NOMO-1 treated with dmso at 0.1 percent for 144 hours (cell line): ENCODE measurements at regions not wholly inside any gene's neighbourhood (a gene's known extent, or its start where the extent isn't known, plus 50 kb on each side); places are given as distances from the start of the nearest gene placed in this dataset.

Experiments used
- DNase-seq: peaks from one replicate; lab custom pipeline; 2025; ENCODE audit not compliant: unreplicated experiment; lab: John Stamatoyannopoulos, UW

- DNase-seq: peak; percentile 44
These were observed 112.4 kb upstream of the JAZF1 start for GRCh38 chr7:28292834-28293526.

- DNase-seq: no peak
These were observed 112.9 kb upstream of the JAZF1 start for GRCh38 chr7:28293527-28293835.

DNA sequence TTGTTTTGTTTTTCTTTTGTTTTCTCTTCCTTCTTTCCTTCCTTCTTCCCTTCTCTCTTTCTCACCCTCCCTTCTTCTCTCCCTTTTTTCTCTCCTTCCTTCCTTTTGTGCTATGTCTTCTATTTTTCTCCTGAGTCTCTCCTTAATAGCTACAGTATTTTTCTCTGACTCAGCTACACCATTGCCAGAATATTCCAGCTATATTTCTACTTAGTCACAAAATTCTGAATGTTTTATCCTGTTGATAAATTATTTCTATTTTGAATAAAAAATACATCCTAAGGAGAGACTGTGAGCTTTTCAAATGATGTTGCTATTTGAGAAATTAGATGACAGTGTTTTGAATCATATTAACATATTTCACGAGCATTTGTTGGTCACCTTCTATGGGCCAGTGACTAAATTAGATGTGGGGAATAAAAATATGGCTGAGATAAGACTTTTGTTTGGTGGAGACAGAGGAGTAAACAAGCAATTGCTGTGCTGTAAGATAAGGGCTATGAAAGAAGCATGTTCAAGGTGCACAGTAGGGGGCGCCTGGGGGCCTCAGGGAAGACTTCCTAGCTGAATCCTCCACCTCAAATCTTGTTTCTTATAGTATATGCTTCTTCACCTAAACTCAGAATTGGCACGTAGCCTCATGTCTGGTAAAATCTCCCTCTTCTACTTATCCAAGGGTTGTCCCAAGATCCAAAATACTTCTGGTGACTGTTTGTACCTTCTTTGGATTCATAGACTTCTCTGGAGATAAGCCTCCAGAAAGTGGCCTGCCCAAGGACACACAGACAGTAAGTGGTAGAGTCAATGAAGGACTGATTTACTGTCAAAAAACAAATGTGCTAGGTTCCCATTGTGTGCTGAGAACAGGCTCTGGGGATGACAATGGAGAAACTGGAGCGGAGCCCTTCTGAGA is 115.5 kb upstream of the CREB5 start:
- no peak for DNase-seq

- DNase-seq: peak; percentile 51
These were observed 114.4 kb upstream of the CREB5 start for GRCh38 chr7:28297801-28298459.

DNA sequence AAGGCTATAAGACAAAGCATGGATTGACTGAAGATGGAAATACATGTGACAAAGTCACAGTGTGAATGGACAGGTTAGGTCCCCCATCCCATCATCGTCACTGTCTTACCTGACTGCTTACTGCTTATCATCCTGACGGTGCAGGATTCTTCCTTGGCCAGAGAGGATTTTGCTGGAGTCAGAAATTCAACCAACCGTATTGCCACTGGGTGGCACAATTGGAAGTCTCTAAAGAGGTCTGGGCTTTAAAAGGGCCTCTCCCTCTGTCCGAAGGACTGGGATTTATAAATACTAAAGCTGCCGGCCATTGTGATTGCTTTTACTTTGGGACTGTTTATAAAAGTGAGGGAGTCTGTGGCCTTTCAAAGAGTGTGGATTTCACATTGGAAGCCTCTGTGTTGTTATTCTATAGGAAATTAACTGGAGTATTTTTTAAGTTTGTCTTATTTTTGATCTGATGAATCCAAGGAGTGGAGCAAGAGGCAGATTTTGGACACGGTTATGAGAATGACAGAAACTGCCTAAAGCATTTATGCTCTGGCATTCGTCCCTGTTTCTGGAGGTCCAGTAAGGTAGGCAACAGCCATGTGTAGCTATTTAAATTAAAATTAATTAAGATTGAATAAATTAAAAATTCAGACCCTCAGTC is 113.3 kb upstream of the CREB5 start:
- no peak for DNase-seq

GRCh38 chr7:28299556-28299955 is 112.8 kb upstream of the CREB5 start:
- no peak for DNase-seq

DNA sequence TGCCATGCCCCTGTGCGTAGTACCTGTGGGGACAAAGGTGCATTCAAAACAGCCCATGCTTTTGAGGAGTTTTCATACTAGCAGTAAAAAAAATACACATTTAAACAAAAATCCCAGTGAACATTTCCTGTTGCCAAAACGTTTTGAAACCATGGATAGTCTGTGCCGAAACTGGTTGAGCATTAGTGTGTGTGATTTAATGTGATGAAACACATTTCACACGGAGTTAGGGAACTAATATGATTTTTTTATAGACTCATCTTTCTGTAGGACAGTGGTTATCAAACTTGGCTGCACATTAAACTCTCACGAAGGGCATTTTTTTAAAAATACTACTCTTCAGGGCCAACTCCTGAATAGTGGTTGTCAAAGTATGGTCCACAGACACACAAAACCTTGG is 111.8 kb upstream of the CREB5 start:
- DNase-seq: no peak

- DNase-seq: no peak
These were observed 111.1 kb upstream of the CREB5 start for GRCh38 chr7:28301148-28301641.

DNA sequence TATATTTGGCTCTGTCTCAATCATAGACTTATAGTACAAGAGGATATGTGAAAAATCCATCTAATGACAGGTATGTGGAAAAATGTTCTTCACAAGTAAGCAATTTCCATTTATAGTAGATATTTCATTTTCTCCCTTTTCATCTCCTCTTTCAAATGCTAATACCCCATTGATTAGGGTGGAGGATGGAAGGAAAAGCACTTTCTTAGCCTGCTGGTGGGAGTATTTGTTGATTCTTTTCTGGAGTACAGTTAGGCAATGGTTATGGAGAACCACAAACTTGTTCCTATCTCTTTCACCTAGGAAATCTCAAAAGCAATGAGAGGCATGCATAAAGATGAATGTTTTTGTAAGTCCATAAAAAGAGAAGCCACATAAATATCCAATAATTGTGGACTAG is 108.0 kb upstream of the CREB5 start:
- no peak for DNase-seq

GRCh38 chr7:28309704-28310459 is 102.4 kb upstream of the CREB5 start:
- no peak for DNase-seq

GRCh38 chr7:28310460-28310848 is 101.9 kb upstream of the CREB5 start:
- no peak for DNase-seq

DNA sequence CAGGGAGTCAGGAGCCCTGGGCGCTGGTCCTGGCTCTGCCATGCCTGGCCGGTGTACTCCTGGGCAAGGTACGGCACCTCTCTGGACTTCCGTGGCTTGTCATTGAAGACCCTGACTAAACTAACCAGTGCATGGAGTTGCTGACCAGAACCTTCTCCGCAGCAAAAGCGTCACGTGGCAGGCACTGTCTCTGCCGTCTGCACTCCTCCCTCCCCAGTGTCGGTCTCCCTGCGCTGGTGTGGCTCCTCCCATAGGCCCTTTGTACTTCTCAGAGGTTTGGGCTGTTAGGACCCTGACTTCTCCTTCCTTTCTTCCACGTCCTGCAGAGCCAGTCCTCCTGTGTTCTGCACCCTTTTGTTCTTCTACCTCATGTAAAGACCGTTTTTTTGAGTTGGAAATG is 100.6 kb upstream of the CREB5 start:
- no peak for DNase-seq

- DNase-seq: no peak
These were observed 99.4 kb upstream of the CREB5 start for GRCh38 chr7:28312948-28313347.

DNA sequence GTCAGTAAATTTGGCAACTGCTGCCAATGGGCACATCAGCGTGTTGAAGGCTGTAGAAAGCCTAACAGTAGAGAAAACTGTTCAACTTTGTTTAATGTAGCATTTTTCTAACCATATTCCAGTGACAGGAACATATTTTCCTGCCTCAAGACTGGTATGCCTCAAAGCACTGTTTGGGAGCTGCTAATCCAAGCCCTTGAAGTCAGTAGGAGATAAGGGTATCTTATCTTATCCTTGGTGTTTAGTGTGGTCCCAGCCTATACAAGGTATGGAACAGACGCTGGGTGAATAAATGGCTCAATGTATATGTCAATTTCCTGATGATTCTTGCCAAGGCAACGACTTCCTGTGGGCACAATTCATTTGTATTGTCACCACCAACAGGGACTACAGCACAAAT is 97.5 kb upstream of the CREB5 start:
- DNase-seq: no peak

- DNase-seq: no peak
These were observed 96.5 kb upstream of the CREB5 start for GRCh38 chr7:28315565-28316410.

DNA sequence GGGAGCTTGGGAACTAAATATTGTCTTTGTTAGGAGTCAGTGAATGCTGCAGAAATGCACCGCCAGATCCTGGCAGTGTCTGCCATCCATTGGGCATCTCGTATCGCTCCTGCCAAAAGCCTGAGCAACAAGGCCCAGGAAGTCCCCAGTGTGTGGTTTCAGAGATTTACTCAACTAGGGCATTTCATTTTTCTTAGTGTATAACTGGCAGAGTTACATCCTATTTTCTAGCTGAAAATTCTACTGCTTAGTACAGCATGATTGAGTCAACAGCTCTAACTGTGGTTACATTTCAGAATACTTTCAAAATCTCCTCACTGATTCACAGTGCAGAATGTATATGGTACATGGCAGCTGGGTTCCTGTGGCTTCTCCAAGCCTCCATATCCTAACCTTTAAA is 95.8 kb upstream of the CREB5 start:
- no peak for DNase-seq

GRCh38 chr7:28318101-28318762 is 94.1 kb upstream of the CREB5 start:
- DNase-seq: no peak

- no peak for DNase-seq
These were observed 88.5 kb upstream of the CREB5 start for GRCh38 chr7:28323833-28324232.

DNA sequence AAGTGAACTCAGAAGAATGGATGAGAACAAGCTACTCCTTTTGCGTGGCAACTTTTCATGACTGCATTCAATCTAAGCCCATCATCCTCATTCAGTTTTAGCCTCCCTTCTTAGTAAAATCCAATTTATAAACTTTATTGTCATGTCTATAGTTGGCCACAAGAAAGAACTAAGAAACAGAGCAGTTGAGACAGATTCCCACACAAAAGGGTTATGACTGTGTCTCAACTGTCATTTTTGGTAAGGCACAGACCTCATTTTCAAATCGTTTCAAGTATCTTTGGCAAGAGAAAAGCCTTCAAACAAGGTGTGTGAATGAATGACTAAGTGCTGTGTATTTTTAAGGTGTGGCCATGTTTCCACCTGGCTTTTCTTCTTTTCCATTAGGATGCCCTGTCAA is 84.2 kb upstream of the CREB5 start:
- no peak for DNase-seq
